ENCODE measurements at regions not wholly inside any gene's neighbourhood (a gene's known extent, or its start where the extent isn't known, plus 50 kb on each side); places are given as distances from the start of the nearest gene placed in this dataset.

- no peak for DNase-seq (ENCODE audit: extremely low spot score, unreplicated experiment)
- H3K9me3 Mint-ChIP-seq = no peaks in the 10 kb centered on the region
- no peaks in the 10 kb centered on the region for H3K4me1 Mint-ChIP-seq (ENCODE audit: unreplicated experiment)
- TF ChIP-seq, protein P1, sequence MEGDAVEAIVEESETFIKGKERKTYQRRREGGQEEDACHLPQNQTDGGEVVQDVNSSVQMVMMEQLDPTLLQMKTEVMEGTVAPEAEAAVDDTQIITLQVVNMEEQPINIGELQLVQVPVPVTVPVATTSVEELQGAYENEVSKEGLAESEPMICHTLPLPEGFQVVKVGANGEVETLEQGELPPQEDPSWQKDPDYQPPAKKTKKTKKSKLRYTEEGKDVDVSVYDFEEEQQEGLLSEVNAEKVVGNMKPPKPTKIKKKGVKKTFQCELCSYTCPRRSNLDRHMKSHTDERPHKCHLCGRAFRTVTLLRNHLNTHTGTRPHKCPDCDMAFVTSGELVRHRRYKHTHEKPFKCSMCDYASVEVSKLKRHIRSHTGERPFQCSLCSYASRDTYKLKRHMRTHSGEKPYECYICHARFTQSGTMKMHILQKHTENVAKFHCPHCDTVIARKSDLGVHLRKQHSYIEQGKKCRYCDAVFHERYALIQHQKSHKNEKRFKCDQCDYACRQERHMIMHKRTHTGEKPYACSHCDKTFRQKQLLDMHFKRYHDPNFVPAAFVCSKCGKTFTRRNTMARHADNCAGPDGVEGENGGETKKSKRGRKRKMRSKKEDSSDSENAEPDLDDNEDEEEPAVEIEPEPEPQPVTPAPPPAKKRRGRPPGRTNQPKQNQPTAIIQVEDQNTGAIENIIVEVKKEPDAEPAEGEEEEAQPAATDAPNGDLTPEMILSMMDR (conservative IDR thresholded peaks at IDR 0.05) = peak; percentile 51
- H3K27ac Mint-ChIP-seq = no peak overlapping the region
- H3K36me3 Mint-ChIP-seq = no peaks in the 10 kb centered on the region
- H3K4me3 Mint-ChIP-seq = no peak overlapping the region
- H3K27me3 Mint-ChIP-seq = peaks cover 3% of the 10 kb centered on the region
Measured at GRCh38 chr16:17930280-17930679, 406.3 kb downstream of the NPIPA8 start.

DNA sequence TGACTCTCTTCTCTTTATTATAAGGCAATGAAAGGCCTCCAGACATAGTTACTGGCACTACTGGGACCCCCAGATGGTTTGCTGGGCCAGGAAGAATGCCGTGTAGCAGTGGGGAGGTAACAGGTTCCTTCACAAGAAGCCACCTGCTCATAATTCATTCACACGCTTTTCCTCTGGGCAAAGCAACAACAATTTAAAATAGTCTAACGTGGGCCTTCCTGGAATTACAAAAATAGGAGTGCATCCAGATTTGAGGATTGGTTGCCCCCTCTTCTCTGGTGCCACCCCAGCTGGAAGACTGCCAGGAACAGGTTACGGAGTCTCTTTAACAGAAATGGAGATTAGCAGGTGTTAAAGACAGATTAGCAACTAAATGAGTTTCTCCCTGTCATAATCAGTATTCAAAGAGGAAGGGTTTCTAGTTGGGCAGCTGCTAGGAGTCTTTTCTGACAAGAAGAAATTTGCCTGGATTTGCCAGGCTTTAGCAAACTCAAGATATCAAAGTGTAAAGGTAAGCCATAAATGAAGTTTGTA, 409.6 kb downstream of the NPIPA8 start:
- H3K4me3 Mint-ChIP-seq = no peak overlapping the region
- no peak for DNase-seq (ENCODE audit: extremely low spot score, unreplicated experiment)
- peaks cover 5% of the 10 kb centered on the region for H3K9me3 Mint-ChIP-seq
- peaks cover 3% of the 10 kb centered on the region for H3K27me3 Mint-ChIP-seq
- H3K27ac Mint-ChIP-seq = no peak overlapping the region
- H3K36me3 Mint-ChIP-seq = no peaks in the 10 kb centered on the region
- H3K4me1 Mint-ChIP-seq (ENCODE audit: unreplicated experiment) = no peaks in the 10 kb centered on the region
- TF ChIP-seq, protein P1 (conservative IDR thresholded peaks at IDR 0.05) = no peak

GRCh38 chr16:17926461-17926860, 410.1 kb downstream of the NPIPA8 start:
- H3K4me3 Mint-ChIP-seq = no peak overlapping the region
- no peak overlapping the region for H3K27ac Mint-ChIP-seq
- H3K36me3 Mint-ChIP-seq = no peaks in the 10 kb centered on the region

DNA sequence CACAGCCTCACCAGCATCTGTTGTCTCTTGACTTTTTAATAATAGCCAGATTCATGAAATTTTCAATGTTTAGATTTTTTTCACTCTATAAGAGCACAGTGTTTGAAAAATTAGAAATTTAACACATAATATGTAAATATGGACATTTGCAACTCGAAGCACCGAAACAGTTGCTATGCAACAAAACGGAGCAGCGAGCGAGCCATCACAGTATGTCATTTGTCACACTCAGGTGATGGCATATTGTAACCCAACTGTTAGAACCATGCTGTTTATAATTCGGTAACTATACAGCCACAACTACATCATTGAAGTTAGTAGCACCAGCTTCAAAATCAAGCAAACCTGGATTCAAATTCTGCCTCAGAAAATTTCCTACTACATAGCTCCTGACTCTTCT, 410.8 kb downstream of the NPIPA8 start:
- TF ChIP-seq, protein P1 (conservative IDR thresholded peaks at IDR 0.05) = no peak
- Mint-ChIP-seq H3K27ac (no peak overlapping the region), H3K36me3 (no peaks in the 10 kb centered on the region), H3K9me3 (peaks cover 11% of the 10 kb centered on the region), H3K27me3 (peaks cover 2% of the 10 kb centered on the region), H3K4me1 (ENCODE audit: unreplicated experiment) (no peaks in the 10 kb centered on the region), H3K4me3 (no peak overlapping the region)
- no peak for DNase-seq (ENCODE audit: extremely low spot score, unreplicated experiment)

More at GRCh38 chr16:17926461-17926860, 410.1 kb downstream of the NPIPA8 start:
- peaks cover 9% of the 10 kb centered on the region for H3K9me3 Mint-ChIP-seq
- DNase-seq (ENCODE audit: extremely low spot score, unreplicated experiment) = no peak
- H3K4me1 Mint-ChIP-seq (ENCODE audit: unreplicated experiment) = no peaks in the 10 kb centered on the region
- TF ChIP-seq, protein P1 (conservative IDR thresholded peaks at IDR 0.05) = no peak
- H3K27me3 Mint-ChIP-seq = peaks cover 3% of the 10 kb centered on the region

- no peaks in the 10 kb centered on the region for H3K27me3 Mint-ChIP-seq
- TF ChIP-seq, protein P1 (conservative IDR thresholded peaks at IDR 0.05) = peak; percentile 65
- no peaks in the 10 kb centered on the region for H3K36me3 Mint-ChIP-seq
- no peaks in the 10 kb centered on the region for H3K4me1 Mint-ChIP-seq (ENCODE audit: unreplicated experiment)
- no peak for DNase-seq (ENCODE audit: extremely low spot score, unreplicated experiment)
- peaks cover 15% of the 10 kb centered on the region for H3K9me3 Mint-ChIP-seq
- no peak overlapping the region for H3K27ac Mint-ChIP-seq
- no peak overlapping the region for H3K4me3 Mint-ChIP-seq
Measured at GRCh38 chr16:17921357-17921978, 415.1 kb downstream of the NPIPA8 start.

Measured in type B pancreatic cell (in vitro differentiated cells).